ENCODE measurements at regions not wholly inside any gene's neighbourhood (a gene's known extent, or its start where the extent isn't known, plus 50 kb on each side); places are given as distances from the start of the nearest gene placed in this dataset.

DNA sequence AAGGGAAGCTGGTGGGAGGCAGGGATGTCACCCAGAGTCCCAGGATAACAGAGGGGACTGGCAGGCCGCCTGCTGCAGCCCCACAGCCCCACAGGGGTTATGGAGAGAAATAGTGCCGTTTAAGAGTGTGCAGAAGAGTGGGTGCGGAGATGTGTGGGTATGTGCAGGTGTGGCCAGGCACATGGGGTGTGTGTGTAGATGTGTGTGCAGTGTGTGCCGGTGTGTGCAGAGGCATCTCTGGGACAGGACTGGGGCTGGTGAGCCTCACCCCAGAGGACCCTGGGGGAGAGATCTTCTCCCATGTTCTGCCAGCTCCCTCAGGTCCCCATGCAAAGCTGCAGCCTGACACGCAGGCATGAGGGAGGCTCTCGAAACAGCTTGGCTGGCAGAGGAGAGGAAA lies 157.4 kb downstream of the RBFOX3 start:
- TF ChIP-seq FOXM1 (IDR thresholded peaks at IDR 0.05; ENCODE audit: borderline replicate concordance), result no peak
- no peak for TF ChIP-seq FOXK2 (IDR thresholded peaks at IDR 0.05)
- TF ChIP-seq NFRKB (IDR thresholded peaks at IDR 0.05), result no peak
- no peak for TF ChIP-seq SP1 (IDR thresholded peaks at IDR 0.05)
- TF ChIP-seq SUZ12 (IDR thresholded peaks at IDR 0.05), result no peak
- TF ChIP-seq BHLHE40 (IDR thresholded peaks at IDR 0.05; ENCODE audit: borderline replicate concordance), result no peak
- no peak for TF ChIP-seq HDGF (IDR thresholded peaks at IDR 0.05; ENCODE audit: borderline replicate concordance)
- no peak for TF ChIP-seq FOXA1 (IDR thresholded peaks at IDR 0.05)
- TF ChIP-seq PKNOX1 (IDR thresholded peaks at IDR 0.05), result no peak
- TF ChIP-seq ELF4 (IDR thresholded peaks at IDR 0.05), result no peak
- TF ChIP-seq CTBP1 (IDR thresholded peaks at IDR 0.05; ENCODE audit: borderline replicate concordance), result no peak
